ENCODE measurements at regions not wholly inside any gene's neighbourhood (a gene's known extent, or its start where the extent isn't known, plus 50 kb on each side); places are given as distances from the start of the nearest gene placed in this dataset.

DNA sequence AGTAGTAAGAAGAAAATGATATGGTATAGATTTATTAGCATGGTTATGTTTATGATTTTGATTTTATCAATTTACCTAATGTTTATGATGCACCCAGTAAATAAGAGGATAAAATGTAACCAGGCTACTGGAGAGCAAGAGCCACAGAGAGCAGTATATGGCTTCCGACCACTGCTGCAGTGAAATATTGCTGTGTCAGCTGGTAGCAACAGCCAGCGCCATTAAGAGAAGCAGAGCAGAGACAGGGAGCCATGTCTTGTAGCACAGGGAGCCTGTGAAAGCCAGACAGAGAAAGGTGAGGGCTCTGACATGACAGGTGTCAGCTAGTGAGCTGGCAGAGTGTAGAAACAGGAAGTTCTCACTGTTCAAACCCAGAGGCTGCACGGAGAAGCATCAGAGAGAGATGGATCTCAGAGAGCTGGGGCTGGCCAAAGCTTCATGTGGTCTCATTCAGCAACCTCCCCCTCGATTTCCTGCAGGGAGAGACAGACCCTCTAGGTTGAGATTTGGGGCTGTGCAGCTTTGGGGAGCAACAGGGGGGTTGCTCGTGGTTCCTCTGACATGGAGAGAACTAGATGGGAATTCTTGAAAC lies 202.1 kb downstream of the MED10 start:
- DNase-seq (ENCODE audit: low read depth), result no peak

DNA sequence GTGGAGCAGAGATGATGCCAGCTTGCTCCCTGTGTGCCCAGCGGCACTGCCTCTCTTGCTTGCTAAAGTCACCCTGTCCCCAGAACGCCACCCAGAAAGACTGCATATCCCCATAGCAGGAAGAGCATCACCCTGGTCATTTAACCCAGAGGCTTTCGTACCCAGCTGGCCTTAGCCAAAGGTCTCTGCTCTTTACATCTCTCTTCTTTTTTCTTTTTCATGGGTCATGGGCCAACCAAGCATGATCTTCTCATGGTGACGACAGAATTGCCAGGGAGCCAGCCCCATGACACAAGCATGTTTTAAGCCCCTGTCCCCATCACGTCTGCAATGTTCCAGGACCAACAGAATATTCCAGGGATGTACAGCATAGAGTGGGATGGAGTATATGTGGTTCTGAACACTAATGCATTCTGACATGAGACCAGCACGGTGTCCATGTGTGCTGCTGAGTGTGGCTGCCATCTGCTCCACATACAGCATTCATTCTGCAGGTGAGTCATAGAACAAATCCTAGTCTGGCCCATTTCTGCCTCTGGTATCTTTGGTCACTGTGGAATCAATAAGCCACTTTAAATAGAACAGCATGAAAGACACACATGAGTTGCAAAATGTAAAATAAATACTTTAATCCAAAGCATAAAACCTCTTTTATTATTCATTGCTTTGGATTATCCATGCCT lies 203.0 kb downstream of the MED10 start:
- no peak for DNase-seq (ENCODE audit: low read depth)

DNA sequence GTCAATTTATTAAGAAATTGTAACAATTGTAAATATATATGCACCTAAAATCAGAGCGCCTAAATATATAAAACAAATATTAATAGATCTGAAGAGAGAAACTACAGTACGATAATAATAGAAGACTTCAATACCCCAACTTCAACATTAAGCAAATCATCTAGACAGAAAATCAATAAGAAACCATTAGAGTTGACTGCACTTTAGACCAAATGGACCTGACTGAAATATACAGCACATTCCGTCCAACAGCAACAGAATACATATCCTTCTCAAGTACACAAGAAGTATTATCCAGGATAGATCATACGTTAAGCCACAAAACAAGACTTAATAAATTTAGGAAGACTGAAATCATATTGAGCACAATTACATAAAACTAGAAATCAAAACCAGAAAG lies 208.7 kb downstream of the MED10 start:
- no peak for DNase-seq (ENCODE audit: low read depth)

DNA sequence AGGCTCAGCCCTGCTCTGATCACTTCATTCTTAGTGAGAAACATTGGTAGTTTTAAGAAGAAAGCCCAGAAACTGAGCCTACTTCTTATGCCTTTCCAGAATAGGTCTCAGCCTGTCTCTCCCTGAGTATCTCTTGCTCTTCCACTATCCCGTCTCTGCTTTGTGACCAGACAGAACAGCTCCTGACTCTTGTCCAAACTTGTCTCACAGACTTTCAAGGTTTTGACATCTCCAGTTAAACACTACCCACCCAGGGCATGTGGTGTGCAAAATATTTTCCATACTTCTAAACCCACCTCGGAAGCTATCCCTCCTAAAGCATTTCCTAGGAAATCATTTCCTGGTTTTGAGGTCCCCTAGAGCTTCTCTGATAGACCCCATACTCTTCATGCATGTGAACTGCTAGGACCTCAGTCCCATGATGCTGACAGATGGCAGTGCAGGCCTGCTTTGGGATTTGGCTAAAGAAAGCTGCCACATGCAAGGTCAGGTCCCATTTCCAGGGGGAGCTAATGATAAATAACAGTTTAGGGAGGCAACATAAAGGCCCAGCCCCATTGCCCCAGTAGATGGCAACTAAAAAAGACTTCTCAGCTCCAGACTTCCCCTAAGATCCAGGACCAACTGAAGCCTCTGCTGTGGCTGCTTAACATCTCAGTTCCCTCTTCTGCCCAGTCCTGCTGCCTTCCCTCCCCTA lies 211.5 kb downstream of the MED10 start:
- no peak for DNase-seq (ENCODE audit: low read depth)

DNA sequence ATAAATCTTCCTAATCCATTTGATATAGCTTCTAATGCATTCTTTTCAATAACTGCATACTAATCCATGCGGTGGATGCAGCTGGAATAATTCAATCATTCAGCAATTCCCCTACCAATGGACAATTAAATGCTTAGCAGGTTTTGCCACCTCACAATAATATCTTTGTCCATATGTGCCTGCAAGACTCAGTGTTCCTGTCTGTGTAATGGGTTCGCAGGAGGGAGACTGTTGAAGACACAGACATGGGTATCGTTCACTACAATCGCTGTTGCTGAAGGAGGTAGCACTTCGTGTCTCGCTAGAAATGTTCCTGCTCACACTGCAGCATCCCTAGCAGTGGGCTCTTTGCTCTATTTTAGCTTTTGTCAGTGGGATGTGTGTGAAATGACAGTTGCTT lies 214.4 kb downstream of the MED10 start:
- DNase-seq (ENCODE audit: low read depth), result no peak

DNA sequence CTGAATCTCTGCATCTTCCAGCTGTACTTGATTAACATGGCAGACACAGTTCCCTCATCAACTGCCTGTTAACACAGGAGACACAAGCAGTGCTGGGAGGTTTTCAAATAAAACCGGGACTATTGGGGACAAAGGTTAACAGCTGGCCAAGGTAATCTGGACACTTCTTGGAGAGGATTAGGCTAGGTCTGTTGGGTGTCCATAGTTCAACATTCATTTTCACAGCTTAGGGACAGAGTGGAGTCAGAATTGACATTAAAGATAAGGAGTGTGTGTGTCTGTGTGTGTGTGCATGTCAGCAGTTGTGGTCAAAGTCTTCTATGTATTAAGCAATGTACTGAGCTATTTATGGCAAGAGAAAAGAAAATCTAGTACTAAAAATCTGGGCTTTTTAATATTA lies 216.2 kb downstream of the MED10 start:
- DNase-seq (ENCODE audit: low read depth), result no peak

DNA sequence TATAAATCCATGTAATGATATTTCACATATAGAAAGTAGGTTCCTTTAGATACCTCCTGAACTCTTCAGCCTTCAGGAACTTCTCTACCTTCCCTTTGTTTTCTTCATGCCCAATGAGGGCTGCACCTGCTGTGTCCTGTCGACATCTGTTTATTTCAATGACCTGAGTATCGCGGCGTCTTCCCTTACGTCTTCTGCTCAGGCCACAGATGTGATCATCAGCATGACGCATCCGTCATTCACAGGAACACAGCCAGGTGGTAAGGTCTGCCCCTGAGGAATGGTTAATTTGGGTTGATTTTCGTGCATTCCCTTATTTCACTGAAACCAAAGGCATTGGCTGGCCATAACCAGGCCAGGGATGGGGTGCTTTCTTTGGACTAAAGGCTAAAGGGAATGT lies 217.1 kb downstream of the MED10 start:
- no peak for DNase-seq (ENCODE audit: low read depth)

DNA sequence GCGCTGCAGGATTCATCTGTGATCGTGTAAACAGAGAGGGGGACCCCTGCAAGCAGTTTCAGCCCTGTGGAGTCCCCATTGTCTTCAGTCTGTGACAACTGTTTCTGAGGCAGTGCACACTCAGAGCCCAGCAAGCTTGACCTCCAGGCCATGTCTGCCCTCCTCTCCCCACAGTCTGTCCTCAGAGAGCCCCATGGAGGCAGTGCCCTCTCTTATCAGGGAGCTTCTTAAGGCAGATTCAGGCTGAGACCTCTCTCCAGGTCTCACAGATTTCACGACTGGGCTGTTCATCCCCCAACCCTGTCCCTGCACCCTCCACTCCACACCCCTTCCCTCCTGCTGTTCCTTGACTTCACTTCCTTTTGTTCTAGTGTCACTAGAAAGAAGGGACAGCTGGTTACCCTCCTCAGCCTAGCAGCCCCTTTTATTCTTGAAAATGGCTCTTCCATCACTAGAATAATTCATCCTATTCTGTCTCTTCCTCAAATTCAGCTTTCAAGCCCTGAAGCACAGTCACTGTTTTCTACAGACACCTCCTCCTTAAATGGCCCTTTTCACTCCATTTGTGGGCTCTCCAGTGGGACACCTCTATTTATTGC lies 218.4 kb downstream of the MED10 start:
- DNase-seq (ENCODE audit: low read depth), result peak; percentile 18

DNA sequence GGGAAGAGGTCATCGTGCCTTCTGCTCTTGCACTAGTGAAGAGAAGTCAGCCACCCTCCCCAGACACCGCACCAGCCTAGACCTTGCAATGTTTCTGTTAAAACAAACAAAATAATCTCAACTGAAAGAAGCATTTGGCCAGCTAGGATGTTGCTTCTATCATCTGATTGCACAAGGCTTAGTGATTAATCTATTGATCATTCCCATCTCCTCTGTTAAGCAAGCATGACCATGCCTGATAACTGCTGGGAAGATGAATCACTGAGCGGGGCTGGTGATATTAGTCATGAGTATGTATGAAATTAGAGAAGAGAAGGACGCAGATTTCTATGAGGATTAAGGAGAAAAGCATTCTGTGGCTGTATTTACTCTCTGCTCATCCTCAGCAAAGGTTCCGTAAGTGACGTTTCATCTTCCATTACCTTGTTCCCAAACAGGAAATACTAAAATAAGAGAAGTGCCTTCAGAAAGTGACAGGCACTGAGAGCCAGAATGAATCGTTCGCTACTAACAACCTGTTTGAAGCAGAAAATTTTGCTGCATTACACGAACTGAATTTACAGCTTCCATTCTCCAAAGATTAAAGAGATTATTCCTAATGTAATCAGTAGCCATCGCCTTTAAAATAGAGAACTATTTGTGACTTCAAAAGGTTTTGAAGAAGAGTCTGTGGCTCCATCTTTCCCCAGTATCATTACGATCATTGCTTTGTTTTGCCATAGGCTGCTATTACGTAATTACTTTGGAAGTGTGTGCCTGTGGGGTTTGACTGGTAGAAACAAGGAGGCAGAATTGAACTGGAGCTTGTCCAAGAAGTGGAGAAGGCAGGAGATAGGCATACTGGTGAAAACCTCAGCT lies 219.1 kb downstream of the MED10 start:
- DNase-seq (ENCODE audit: low read depth), result peak; percentile 97

DNA sequence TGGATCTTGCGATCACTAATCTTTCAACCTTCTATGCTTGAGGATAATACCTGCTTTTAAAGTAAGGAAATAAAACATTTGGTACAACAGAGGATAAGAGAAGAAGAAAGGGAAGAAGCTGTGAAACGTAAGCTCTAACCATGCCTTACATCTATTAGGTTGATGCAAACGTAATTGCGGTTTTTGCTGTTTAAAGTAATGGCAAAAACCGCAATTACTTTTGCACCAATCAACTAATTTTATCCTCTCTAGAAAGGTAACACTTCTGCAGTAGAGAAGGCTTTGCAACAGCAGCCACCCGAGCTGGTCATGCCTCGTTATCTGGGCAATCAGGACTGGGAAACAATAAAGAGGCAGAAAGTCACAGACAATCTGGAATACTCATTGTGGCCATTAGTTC lies 224.1 kb downstream of the MED10 start:
- DNase-seq (ENCODE audit: low read depth), result no peak

DNA sequence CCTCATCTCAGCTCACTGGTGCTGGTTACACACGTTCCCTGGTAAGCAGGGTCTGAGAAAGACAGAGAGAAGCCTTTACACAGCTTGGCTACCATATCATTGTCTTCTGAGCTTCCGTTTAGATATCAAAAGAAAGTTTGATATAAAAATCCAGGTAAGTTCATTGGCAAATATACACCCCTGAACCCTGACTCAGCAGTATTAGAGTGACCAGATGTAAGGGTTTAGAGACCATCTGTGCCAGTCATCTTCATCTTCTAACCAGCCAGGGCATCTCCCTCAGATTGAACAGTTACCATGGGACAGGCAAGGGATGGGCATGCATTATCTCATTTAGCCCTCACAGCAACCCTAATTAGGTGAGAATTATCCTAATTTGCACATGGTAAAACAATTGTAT lies 232.1 kb downstream of the MED10 start:
- DNase-seq (ENCODE audit: low read depth), result no peak

DNA sequence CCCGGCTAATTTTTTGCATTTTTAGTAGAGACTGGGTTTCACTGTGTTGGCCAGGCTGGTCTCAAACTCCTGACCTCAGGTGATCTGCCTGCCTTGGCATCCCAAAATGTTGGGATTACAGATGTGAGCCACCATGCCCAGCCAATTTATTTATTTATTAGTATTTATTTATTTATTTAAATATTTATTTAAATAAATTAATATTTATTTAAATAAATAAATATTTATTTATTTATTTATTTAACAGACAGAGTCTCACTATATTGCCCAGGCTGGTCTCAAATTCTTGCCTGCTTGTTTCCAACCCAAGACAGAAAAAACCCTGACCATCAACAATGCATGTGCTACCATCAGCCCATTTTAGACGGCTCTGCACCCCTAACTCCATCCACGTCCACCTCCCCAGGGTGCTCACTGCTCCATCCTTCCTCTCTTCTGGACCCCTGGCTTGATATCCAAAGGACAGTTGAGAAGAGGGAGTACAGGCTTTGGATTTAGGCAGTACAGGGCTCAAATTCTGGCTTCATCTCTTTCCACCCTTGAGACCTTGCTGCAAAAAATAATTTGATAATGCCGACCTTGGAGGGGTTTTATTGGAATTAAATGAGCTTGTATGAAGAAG lies 232.6 kb downstream of the MED10 start:
- DNase-seq (ENCODE audit: low read depth), result no peak

DNA sequence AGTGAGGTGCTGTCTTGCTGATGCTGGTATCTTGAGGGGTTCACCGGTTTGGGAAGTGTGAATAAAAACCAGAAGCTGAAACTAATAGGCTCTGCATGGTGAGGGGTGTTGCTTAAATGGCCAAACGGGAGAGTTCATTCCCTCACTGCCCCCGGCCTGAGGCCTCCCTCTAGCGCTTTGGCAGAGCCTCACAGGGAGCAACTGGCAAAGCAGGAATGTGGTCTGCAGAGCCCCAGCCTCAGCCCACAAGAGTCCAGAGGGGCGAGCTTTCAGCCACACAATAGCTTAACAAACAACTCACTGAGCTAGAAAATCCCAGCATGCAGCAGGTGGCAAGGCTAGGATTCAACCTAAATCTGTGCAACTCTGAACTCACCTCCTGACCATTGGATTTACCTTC lies 234.8 kb downstream of the MED10 start:
- DNase-seq (ENCODE audit: low read depth), result no peak

DNA sequence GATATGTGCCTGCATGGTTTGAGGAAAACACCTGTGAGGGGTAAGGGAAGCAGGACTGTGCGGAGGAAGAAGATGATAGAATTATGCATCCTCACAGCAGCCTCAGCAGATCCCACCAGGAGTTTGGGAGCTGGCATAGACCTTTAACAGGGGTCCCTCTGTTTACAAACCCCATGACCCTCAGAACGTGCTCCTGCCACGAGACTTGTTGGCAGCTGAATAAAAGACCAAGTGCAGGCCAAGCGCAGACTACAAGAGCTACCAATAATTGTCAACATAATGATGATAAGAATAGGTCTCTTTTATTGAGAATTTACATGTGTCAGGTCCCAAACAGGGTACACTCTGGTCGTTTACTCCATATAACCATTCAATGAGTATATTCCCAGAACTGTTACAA lies 236.0 kb downstream of the MED10 start:
- DNase-seq (ENCODE audit: low read depth), result no peak

DNA sequence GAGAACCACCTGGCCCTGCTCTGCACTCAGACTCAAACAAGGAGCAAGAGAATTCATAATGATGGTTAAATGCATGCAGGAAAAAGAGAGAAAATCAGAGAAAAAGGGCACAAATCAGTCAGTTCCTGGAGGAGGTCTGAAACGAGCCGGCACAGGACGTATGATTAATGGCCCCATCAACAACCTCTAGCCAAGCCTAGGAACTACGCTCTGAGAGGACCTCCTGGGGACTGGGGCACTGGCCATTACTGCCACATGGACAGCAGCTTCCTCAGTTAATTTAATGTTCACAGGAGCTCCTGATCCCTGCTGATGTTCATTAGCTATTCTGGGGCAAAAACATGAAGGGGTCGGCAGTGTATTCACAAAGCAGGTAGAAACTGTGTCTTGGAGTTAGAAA lies 238.1 kb downstream of the MED10 start:
- no peak for DNase-seq (ENCODE audit: low read depth)

DNA sequence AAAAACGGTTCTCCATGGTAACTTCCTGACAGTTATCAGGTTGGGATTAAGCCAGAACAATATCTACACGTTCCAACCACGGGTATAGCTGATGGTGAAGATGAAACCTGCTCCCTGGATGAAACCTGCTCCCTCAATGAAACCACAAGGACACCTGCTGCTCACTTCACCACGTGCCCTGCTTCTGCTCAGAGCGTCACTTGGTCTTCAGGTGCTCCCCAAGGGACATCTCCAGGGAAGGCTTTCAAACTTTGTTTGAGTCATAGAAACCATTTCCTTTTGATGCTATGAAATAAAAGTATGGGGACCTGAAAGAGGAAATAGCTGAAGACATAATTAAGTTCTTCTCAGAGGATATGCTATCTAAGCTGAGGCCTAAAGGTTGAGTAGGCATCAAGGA lies 242.4 kb downstream of the MED10 start:
- DNase-seq (ENCODE audit: low read depth), result no peak

DNA sequence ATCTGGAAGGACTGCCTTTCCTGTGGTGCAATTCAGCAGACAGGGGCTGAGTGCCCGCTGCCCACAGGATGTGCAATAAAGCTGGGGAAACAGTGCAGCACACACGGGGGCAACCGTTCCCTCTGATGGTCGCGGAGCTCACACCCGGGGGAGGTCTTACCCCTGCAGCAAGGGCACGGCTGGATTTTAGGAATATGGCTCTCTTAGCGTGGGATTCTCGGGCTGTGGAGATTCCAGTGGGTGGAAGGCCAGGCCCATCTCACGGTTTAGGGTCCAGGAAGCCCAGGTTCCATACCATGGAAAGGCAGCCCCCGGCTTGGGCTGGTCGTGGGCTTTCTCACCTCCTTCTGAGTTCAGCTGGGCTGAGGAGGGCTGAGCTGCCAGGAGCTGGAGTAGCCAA lies 244.1 kb downstream of the MED10 start:
- DNase-seq (ENCODE audit: low read depth), result no peak

DNA sequence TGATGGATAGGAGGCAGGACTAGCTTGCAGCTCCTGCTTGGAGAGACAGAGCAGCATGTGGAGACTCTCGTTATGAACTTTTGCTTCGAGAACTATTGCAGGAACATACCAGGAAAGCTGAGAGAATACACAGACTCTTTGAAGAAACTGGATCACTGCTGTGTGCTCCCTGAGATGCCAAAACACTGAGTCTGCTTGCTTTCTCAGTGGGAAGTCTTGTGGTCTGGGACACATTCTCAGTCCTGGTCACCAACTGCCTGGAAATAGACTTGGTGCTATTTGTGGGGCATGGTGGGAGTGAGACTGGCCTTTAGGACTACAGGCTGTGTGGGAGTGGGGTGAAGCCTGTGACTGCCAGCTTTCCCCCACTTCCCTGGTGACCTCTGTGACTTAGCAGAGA lies 252.6 kb downstream of the MED10 start:
- DNase-seq (ENCODE audit: low read depth), result peak; percentile 23

DNA sequence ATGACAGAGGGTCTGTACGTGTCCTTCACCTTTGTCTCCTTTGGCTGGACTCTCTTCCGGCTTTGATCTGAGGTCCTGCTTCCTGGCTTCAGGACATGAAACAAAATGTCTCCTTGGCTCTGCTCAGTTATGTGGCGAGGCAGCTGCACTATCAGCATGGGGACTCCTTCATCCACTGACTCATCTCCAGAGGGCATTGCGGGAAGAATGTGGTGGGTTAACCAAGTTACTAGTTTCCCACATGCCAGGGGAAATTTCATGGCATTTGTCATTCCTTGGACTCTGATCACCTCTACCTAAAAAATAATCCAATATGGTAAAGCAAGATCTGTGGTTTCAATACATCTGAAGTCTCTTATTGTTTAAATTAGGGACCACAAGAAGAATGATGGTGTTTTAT lies 259.7 kb downstream of the MED10 start:
- peak; percentile 49 for DNase-seq (ENCODE audit: low read depth)

DNA sequence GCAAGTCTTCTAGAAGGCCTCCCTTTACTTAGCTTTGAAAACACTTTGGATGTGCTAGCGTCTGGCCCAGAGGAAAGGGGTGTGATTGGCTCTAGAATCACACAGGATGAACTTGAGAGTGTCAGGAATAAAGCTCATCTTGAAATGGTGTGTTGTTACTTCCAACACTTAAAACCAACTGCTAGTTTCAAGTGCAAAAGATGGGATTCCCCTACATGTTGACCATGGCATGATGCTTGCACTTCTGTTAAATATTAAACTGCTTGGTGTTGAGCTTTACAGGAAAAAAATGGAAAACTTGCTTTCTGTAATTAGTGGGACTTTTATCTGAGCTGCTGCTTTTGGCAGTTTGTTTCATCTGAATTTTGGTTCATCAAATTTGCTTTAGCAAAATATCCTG lies 261.1 kb downstream of the MED10 start:
- no peak for DNase-seq (ENCODE audit: low read depth)

DNA sequence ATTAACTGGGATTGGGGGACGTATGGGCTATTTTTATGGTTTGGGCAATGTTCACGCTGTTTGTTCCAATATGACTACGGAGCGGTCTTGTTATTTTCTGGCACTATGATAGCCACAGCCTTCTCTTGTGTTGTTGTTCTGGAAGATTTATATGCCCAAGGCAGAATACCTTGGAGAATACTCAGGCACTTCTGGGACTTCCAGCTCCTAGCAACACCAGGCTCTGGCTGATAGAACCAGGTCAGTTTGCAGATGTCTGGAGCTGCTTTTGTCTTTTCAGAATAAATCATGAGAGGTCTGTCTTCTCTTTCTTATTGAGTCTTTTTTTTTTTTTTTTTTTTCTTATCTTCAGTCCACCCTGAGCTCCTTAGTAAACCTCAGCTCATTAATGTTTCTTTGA lies 262.5 kb downstream of the MED10 start:
- no peak for DNase-seq (ENCODE audit: low read depth)
